ENCODE measurements at regions not wholly inside any gene's neighbourhood (a gene's known extent, or its start where the extent isn't known, plus 50 kb on each side); places are given as distances from the start of the nearest gene placed in this dataset.

DNA sequence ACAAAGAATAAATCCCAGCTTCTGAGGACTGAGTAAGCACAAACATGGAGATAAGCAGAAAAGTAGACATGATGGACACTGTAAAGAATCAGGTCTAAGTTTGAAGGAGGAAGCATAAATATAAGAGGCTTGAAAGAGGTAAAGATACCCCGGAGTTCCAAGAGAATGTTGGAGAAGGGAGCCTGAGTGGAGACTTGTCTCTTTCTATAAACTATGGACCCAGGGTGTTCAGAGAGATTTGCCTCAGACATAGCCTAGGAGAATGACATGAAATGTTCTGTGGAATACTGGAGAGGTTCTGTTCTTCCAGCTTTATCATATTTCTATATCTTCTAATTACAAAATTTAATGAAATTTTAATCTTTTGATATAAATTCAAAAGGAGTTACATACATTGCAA, 554.3 kb upstream of the B3GALT2 start:
- no peak for DNase-seq

DNA sequence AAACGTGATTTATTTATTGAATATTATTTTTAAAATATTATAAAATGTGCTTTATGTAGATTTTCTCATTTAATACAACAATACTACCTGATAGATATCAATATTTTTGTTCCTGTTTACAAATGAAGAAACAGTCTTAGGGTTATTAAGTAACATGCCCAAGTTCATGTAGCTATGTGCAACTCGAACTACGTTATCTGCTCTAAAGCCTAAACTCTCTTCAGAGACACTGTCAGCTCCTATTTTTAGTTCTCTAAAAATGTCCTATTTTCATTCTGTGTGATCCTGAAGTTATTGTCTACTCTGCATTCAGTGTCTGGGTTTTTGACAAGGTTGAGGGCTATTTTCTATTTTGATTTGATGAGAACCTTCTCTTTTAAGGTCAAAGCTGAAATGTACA, 550.1 kb upstream of the B3GALT2 start:
- DNase-seq: no peak

DNA sequence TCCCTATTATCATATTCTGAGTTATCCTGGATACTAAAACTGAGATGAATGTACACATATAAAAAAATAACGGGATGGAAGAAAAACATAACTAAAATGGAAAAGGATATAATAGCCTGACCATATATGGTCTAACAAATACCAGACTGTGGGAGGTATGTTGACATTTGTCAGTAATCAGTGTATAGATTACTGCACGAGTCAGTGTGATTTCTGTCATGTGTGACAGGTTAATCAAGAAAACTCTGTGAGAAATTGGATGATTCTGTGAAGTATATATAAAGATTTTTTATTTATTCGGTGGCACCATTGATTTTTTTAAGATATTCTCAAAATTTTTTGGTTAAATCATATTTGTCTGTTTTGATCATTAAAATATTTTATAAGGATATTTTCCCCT, 547.3 kb upstream of the B3GALT2 start:
- no peak for DNase-seq

DNA sequence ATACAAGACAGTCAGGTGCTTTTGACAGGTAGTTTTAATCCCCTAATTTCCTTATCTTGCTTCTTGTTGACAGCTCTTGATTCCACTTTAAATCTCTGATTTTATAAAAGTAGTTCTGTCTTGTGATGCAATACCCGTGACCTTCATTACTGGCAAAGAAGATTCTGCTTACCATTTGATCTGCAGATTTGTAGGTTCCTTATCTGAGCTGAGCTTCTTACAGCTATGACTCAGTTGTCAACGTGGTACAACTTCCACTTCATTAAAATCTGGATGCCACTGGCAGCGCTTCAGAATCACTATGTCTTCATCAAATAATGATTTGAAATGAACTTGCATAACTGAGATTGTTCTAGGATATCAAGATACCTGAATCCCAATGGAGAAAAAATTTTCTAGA, 543.6 kb upstream of the B3GALT2 start:
- DNase-seq: no peak

DNA sequence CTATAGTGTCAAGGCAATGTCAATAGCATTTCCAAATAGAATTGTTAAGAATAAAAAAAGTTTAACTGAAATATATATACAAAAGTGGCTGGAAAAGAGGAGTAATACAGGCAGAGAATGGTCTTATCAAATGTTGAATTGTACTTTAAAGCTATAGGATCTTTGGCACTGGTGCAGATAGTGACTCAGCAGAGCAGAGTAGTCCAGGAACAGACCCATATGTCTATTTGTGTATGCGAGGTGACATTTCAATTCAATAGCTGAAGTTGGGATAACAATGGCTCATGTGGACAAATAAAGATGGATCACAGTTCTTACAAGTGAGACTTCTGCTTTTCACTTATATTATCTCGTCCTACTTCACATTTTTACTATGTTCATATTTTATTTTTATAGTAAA, 543.0 kb upstream of the B3GALT2 start:
- no peak for DNase-seq

DNA sequence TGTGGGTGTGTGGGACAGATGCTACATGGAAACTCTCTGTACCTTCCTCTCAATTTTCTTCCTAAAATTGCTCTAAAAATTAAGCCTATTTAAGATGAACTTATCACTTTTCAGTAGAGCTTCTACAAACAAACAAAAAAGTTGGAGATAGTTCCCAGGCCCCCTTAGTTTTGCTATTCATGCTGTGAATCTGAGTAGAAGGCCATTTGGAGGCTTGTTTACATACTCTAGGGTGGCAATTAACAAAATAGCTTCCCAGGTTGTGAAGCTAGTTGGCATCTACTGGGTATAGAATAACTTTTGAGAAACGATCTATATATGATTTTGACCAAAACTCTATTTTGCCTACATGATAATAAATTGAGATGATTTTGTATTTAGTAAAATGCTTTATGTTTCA, 541.4 kb upstream of the B3GALT2 start:
- DNase-seq: no peak

DNA sequence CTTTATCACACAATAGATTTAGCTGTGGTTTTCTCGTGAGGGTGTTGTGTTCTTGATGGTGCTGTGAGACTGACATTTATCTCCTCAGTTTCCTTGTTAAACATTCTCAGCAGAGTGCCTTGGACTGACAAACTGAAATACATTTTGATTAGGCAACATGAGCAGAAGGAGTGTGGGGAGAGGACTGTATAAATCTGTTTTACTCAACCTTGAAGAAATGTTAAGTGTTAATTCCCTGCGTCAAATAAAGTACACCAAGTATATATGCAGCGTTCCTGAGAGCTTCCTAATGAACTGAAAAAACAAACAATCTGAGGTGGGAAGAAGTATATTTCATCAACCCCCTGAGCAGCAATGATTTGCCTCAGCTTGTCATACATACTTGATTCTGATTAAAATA, 540.3 kb upstream of the B3GALT2 start:
- no peak for DNase-seq

DNA sequence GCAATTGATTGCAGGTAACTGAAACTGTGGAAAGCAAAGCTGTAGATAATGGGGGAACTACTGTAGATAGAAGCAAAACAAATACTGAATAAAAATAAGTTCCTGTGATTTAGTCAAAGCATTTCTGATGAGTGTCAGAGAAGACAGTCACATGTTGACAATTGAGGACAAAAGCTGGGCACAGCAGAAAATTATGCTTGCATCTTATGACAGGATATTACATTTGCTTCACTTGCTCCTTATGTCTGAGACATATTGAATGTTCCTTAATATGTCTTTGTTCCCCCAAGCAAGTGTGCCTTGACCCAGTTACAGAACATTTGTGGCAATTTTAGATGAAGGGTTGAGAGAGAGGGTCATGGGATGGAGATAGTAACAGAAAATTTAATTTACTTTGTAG, 526.0 kb upstream of the B3GALT2 start:
- DNase-seq: no peak

DNA sequence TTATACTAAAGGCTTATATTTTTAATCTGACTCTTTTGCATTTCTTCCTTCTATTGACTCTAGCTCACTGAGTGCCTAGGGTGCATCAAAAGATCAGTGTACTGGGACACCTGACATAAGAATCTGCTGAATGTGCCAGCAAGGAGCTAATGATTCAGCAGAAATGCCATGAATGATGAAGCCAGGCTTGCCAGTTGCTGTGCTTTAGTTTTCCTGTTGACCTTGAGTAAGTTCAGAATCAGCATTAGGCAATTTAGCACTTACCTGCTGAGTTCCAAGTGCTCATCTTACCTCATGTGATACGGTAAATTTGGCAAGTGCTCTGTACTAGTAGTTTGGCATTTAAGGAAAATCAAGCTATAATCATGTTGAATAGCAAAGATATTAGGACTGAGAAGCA, 523.2 kb upstream of the B3GALT2 start:
- no peak for DNase-seq

DNA sequence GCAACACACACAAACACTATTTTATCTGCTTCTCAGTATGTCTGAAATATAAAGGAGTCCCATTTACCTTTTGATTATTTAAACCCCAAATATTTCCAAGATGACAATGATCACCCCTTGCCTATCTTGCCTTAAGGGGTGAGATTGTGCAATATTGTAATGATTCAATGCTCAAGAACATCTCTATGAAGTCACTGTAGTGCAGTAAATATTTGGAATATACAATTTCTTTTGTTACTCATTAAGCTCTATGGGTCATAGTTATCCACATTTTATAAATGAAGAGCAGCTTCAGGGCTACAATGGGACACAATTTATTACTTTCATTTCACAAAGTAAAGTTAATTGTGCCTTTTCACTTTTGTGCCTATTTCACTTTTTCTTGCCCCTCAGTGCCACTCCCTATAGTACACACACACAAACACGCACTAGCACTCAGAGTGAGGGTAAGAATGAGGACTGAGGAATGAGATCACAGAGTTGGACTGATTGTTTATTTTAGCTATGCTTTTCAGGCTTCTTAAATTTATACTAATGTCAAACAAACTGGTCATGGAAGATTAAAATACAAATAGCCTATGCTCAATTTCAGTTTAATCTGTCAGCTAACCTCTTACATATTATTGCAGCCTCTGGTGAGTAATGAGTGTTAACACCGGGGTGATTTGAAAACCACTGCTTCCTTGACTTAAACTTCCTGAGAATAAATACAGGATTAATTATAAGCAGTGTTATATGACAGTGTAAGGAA, 521.0 kb upstream of the B3GALT2 start:
- DNase-seq: no peak

DNA sequence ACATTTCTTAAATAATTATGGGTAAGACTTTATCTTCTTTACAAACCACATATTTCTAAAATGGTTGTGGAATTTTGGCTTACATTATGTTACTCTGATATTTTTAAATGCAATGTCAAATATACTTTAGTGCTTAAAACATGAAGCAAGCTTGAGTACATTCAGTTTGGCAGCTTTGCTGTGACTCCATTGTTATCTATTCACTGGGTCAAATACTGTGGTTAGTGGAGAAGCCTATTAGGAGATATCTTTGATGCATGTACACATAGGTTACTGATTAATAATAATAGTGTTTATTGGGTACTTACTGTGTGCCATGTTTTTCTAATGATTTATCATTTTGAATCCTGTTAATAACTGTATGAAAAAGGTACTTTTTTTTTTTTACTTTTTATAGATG, 520.4 kb upstream of the B3GALT2 start:
- no peak for DNase-seq

DNA sequence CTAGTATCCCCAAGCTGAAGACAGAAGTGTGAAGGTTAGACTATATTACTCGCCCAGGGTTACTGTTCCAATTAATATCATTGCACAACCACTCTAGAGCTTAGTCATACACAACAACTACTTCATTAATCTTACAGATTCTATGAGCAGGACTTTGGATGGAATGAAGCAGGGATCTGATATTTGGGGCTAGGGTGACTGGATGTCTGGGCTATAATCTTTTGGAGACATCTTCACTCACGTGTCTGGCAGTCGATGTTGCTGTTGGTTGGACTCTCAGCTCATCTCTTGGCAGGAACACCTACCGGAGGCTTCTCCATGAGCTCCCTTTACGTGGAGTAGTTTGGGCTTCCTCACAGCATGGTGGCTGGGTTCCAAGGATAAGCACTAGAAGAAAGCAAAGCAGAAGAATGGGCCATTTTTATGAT, 519.2 kb upstream of the B3GALT2 start:
- no peak for DNase-seq

DNA sequence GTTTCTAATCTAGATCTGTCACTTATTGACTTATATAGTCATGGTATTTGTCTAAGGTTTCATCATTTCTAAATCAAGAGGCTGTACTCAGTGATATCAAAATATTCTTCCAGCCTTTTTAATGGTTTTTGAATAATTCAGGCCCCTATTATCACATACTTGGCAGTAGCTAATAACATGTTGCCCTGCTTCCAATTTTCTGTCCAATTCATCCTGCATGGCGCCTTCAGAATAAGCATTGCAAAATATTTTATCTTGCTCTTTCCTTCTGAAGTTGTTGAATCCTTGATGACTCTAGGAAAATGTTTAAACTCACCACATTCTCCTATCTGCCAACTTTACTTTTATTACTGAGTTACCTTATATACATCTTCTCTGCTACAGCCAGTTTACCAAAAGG, 517.2 kb upstream of the B3GALT2 start:
- DNase-seq: no peak

DNA sequence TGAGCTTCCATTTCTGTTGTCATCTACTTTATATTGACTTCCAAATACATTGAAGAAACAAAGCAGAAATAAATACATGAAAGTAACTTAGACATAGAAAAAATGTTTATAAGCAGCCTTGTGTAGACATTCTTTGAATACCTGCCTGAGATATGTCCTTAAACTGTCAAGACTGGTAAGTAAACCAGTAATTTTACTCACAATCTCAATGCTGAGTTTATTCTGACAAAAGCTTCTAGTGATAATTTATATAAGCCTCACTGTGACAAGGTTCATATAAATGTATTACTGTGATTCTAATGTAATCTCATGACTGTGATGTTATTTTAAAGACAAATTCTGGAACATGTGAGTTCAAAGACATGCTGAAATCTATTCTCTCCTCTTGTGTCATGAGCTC, 516.7 kb upstream of the B3GALT2 start:
- no peak for DNase-seq

DNA sequence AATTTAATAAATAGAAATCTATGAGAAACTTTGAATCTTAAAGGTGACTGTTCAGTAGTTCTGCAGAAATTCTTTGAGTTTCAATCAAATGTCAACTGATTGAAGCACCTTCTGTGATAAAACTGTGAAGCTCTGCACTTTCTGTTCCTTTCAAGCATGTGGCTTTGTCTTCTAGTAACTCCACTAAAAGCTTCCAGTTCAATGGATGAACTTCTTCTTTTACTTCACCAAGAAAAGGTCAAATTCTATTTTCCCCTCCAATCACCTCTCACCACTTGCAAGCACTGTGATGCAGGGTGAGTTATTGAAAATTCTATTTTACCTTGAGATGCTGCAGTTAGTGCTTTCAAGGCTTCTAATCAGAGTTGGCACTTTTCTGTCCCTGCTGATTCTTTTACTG, 515.3 kb upstream of the B3GALT2 start:
- no peak for DNase-seq

DNA sequence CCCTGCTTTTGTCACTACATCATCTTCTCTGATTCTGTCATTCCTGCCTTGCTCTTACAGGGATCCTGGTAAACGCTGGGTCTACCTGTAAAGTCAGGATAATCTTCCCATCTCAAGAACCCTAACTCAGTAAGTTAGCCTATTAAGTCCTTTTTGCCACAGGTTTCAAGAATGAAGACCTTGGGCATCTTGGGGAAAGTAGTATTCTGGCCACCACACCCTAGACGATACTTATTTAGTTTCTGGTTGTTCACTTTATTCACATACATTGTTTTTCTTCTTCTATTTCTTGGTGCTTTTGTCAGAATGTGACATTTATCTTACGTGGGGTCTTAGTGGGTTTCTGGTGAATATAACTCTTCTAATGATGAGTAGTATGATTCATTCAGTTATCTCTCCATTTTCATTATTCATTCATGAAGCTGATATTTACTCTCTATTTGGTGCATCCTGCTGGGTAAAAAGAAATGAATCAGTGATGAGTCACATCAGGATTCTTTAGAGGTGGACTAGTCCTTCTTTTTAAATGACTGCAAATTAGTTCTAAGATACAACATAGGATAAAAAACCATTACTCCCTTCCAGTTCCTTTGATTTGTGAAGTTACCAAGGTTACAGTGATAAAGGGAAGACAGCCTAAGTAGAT, 514.4 kb upstream of the B3GALT2 start:
- DNase-seq: no peak

DNA sequence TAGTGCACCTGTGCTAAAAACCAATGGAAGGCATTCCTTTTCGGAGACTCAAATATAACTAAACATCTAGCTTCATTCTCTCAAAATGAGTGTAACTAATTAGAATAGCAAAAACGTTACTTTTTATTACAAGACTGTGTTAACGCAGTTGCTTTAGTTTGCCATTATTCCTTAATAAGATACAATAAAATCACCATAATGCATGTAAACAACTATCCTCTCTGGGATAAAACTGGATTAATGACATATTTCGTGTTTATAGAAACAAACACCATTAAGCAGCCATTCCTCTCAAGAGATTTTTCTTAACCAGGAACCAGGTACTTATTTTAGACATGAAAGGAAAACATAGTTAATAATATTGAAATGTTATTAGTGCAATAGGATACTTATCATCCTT, 512.8 kb upstream of the B3GALT2 start:
- no peak for DNase-seq

DNA sequence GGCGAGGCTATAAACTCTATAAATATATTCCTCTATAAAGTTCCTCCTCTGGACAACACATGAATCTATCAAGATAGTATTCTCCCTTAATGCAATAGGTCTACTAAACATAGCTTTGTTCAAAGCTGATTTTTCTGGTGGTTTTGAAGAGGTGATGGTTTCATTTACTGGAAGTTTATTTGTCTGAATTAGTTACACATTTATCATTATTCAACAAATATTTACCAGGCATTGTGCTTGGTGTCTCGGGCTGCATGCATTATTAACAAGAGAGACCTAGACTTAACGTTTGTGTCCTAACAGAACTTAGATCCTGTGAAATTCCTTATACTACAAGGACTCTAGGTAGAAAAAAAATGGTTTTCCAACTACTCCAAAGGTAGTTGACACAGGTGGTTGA, 511.4 kb upstream of the B3GALT2 start:
- DNase-seq: no peak

DNA sequence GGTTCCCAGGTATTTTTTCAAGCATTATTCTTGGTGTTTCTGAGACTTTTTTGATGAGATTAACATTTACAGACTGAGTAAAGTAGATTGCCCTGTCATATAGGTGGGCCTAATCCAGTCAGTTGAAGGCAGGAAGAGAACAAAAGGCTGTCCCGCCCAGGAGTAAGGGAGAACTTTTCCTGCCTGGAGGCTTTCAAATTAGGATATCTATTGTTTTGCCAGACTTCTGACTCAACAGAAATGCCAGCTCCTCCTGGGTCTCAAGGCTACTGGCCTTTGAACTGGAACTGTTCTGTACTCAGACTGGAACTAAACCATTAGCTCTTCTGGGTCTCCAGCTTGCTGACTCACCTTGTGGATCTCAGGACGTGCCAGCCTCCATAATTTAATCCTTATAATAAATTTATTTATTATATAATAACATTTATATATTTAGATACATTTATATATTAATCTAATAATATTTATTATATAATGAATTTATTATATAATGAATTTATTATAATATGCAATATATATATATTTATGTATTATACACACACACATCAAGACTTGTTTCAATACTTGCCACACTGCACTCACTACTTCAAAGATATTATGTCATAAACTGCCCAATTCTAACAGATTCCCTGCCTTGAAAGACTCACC, 510.8 kb upstream of the B3GALT2 start:
- DNase-seq: no peak

DNA sequence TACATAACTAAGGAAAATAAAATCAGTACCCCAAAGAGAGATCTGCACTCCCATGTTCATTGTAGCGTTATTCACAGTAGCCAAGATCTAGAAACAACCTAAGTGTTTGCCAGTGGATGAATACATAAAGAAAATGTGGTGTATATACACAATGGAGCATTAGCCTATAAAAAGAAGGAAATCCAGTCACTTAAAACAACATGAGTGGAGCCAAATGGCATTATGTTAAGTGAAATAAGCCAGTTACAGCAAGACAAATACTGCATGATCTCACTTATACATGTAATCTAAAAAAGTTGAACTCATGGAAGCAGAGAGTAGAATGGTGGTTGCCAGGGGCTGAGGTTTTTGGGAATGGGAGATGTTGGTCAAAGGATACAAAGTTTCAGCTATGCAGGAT, 508.3 kb upstream of the B3GALT2 start:
- DNase-seq: no peak

DNA sequence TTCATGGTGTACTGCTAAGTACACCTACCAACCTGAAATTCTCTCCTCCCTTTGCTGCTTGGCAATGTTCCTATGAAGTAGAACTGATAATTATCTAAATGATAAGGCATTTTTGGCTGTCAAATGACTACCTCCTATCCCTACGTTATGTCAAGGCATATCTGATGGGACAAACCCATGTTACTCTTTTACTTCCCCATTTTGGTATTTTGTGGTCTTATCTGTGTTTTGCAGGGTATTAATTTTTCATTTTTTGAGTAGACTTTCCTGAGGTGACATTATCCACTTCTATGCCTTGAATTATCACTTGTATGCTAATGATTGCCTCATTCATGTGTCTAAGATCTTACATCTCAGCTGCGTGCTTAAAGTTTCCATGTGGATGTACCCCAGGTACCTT, 499.6 kb upstream of the B3GALT2 start:
- DNase-seq: no peak

DNA sequence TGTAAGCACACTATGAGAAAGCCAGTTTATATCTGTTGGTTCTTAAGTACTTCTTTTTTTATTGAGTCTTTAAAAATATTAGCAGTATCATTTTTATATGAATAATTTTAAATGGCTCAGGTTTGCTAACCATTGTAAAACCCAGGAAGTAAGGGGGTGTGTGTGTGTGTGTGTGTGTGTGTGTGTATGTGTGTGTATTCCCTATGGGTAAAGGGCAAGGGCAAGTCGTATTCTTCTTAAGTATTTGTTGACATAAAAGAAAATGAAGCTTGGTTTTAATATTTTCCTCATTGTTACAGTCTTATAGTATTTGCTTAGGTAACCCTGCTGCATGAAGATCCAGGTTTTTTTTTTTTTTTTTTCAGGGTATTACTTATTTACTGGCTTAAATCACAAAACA, 495.0 kb upstream of the B3GALT2 start:
- no peak for DNase-seq

DNA sequence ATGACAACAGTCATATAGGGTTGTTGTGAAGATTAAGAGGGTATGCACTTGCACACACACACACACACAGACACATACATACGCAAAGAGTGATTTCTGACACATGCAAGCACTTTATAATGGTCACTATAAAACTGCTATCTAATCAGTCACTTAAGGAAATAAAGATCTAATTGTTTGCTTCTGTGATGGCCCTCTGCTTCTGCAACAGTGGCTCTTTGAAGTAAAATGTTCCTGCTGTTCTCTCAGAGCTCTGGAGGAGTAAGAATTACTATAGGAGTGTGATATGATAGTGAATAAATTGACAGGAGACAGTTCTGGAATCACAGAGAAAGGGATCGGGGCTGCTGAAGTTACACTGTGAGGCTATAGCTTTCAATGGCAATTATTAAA, 494.5 kb upstream of the B3GALT2 start:
- no peak for DNase-seq

DNA sequence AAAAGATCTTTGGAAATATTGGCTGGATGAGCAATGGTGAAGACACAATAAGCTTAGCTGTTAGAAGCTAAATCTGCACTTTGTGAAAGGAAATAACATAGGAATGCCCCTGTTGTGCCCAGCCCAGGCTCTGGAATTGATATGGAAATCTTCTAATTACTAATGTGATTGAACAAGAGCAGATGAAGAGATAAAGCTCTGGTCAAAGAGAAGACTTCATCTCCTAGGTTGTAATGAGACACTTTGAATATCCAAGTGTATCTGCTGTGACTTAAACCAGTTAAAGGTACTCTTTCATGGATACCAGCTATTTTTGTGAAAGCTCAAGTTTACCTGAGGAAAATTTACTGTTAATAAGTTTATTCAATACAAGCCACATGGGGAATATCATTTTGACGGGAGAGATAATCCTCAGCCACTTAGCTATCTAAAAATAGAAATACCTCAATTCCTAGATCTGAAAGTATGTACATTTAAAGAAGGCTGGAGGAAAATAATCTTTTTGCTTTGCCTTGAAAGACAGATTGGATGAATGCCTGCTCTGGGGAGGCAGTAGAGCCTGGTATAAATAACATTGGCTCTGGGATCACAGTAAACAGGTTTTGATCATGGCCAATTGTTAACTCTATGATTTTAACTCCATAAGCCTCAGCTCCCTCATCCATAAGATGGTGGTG, 494.0 kb upstream of the B3GALT2 start:
- DNase-seq: no peak
